ENCODE measurements at regions not wholly inside any gene's neighbourhood (a gene's known extent, or its start where the extent isn't known, plus 50 kb on each side); places are given as distances from the start of the nearest gene placed in this dataset.
"Not testable (repeated sequence)": the region's sequence is repeated elsewhere in the genome, so short reads cannot be mapped to it uniquely, and the experiment has no call there.

GRCh38 chr19:24032651-24033050, 54.3 kb upstream of the ZNF254 start:
- Histone ChIP-seq H3K9me3 (ENCODE audit: low read depth) (no peaks in the 10 kb centered on the region), H4K20me1 (ENCODE audit: insufficient read depth) (no peaks in the 10 kb centered on the region), H2AFZ (peak overlapping the region; percentile 85), H3K9me2 (ENCODE audit: insufficient read depth) (no peaks in the 10 kb centered on the region), H3K9ac (peak overlapping the region; percentile 99), H3K79me2 (ENCODE audit: insufficient read depth) (peaks cover 36% of the 10 kb centered on the region), H3K4me3 (peak overlapping the region; percentile 87), H3K4me2 (ENCODE audit: unreplicated experiment) (peak overlapping the region; percentile 60), H3K4me1 (ENCODE audit: insufficient read depth) (peaks cover 19% of the 10 kb centered on the region), H3K27ac (peak overlapping the region; percentile 98), H3K36me3 (ENCODE audit: low read depth) (no peaks in the 10 kb centered on the region), H3K27me3 (replicated peaks; ENCODE audit: insufficient read depth) (no peaks in the 10 kb centered on the region), H3F3A (ENCODE audit: insufficient read depth) (peaks cover 26% of the 10 kb centered on the region)
- no peak for DNase-seq
- WGBS, 2 experiments (ENCODE audit: low coverage in 1 of 2, low lambda C conversion rate in 2 of 2, missing lambda C conversion rate in 2 of 2): 74 to 76% methylated on average over 15 of the region's 15 CpGs
- no peak for TF ChIP-seq EZH2phosphoT487 (IDR thresholded peaks at IDR 0.05; ENCODE audit: insufficient read depth, low read depth)
- TF ChIP-seq EZH2 (IDR thresholded peaks at IDR 0.05; ENCODE audit: insufficient read depth, poor library complexity, severe bottlenecking): no peak
- in situ Hi-C loops (cut with MboI): no loop called here

- H3K79me2 ChIP-seq (ENCODE audit: insufficient read depth): peaks cover 43% of the 10 kb centered on the region
- H3K9ac ChIP-seq: peak overlapping the region; percentile 99
- no peaks in the 10 kb centered on the region for H3K9me3 ChIP-seq (ENCODE audit: low read depth)
- 0 out of 2 replicates have a peak, but pooled peaks cover 1% of the 10 kb centered on the region for H3K36me3 ChIP-seq (ENCODE audit: low read depth)
- WGBS, 2 experiments (ENCODE audit: low coverage in 1 of 2, low lambda C conversion rate in 2 of 2, missing lambda C conversion rate in 2 of 2): 1 to 2% methylated on average over 40 to 41 of the region's 41 CpGs
- H3F3A ChIP-seq (ENCODE audit: insufficient read depth): peaks cover 26% of the 10 kb centered on the region
- H3K27me3 ChIP-seq (replicated peaks; ENCODE audit: insufficient read depth): no peaks in the 10 kb centered on the region
- H3K4me1 ChIP-seq (ENCODE audit: insufficient read depth): peaks cover 19% of the 10 kb centered on the region
- DNase-seq: peak; percentile 96
- in situ Hi-C loops (cut with MboI): no loop called here
- peak overlapping the region; percentile 96 for H2AFZ ChIP-seq
- peak overlapping the region; percentile 98 for H3K27ac ChIP-seq
- H3K4me2 ChIP-seq (ENCODE audit: unreplicated experiment): peak overlapping the region; percentile 85
- H3K9me2 ChIP-seq (ENCODE audit: insufficient read depth): no peaks in the 10 kb centered on the region
- no peak for TF ChIP-seq EZH2phosphoT487 (IDR thresholded peaks at IDR 0.05; ENCODE audit: insufficient read depth, low read depth)
- no peak for TF ChIP-seq EZH2 (IDR thresholded peaks at IDR 0.05; ENCODE audit: insufficient read depth, poor library complexity, severe bottlenecking)
- H3K4me3 ChIP-seq: peak overlapping the region; percentile 87
- no peaks in the 10 kb centered on the region for H4K20me1 ChIP-seq (ENCODE audit: insufficient read depth)
These were observed 53.6 kb upstream of the ZNF254 start for GRCh38 chr19:24033301-24033962.

- DNase-seq: peak; percentile 89
- H3K4me1 ChIP-seq (ENCODE audit: insufficient read depth): peaks cover 19% of the 10 kb centered on the region
- H3K9me3 ChIP-seq (ENCODE audit: low read depth): no peaks in the 10 kb centered on the region
- in situ Hi-C loops (cut with MboI): no loop called here
- H3K79me2 ChIP-seq (ENCODE audit: insufficient read depth): peaks cover 49% of the 10 kb centered on the region
- H2AFZ ChIP-seq: peak overlapping the region; percentile 96
- 0 out of 2 replicates have a peak, but pooled peaks cover 6% of the 10 kb centered on the region for H3K36me3 ChIP-seq (ENCODE audit: low read depth)
- peaks cover 26% of the 10 kb centered on the region for H3F3A ChIP-seq (ENCODE audit: insufficient read depth)
- H3K4me3 ChIP-seq: peak overlapping the region; percentile 87
- H3K27me3 ChIP-seq (replicated peaks; ENCODE audit: insufficient read depth): no peaks in the 10 kb centered on the region
- peak overlapping the region; percentile 99 for H3K9ac ChIP-seq
- H3K27ac ChIP-seq: peak overlapping the region; percentile 98
- 2 to 3% methylated on average over 15 of the region's 15 CpGs for WGBS, 2 experiments (ENCODE audit: low coverage in 1 of 2, low lambda C conversion rate in 2 of 2, missing lambda C conversion rate in 2 of 2)
- H3K9me2 ChIP-seq (ENCODE audit: insufficient read depth): no peaks in the 10 kb centered on the region
- peak overlapping the region; percentile 85 for H3K4me2 ChIP-seq (ENCODE audit: unreplicated experiment)
- TF ChIP-seq EZH2phosphoT487 (IDR thresholded peaks at IDR 0.05; ENCODE audit: insufficient read depth, low read depth) (no peak), EZH2 (IDR thresholded peaks at IDR 0.05; ENCODE audit: insufficient read depth, poor library complexity, severe bottlenecking) (no peak)
- no peaks in the 10 kb centered on the region for H4K20me1 ChIP-seq (ENCODE audit: insufficient read depth)
These were observed 53.0 kb upstream of the ZNF254 start for GRCh38 chr19:24033963-24034342.

- WGBS, 2 experiments (ENCODE audit: low coverage in 1 of 2, low lambda C conversion rate in 2 of 2, missing lambda C conversion rate in 2 of 2): 96 to 98% methylated on average over 12 of the region's 12 CpGs
- H3K36me3 ChIP-seq (ENCODE audit: low read depth); H3K27me3 ChIP-seq (replicated peaks; ENCODE audit: insufficient read depth); H3K27ac ChIP-seq; in situ Hi-C loops (cut with MboI); DNase-seq; H3K9me2 ChIP-seq (ENCODE audit: insufficient read depth); H3K9me3 ChIP-seq (ENCODE audit: low read depth); H2AFZ ChIP-seq; H4K20me1 ChIP-seq (ENCODE audit: insufficient read depth): not testable (repeated sequence)
- peaks cover 19% of the 10 kb centered on the region for H3K4me1 ChIP-seq (ENCODE audit: insufficient read depth)
- peak overlapping the region; percentile 85 for H3K4me2 ChIP-seq (ENCODE audit: unreplicated experiment)
- H3K79me2 ChIP-seq (ENCODE audit: insufficient read depth): peaks cover 63% of the 10 kb centered on the region
- peak overlapping the region; percentile 99; the same call in 1 of the 2 replicates for H3K9ac ChIP-seq
- H3F3A ChIP-seq (ENCODE audit: insufficient read depth): peaks cover 26% of the 10 kb centered on the region
- H3K4me3 ChIP-seq: peak overlapping the region; percentile 87
These were observed 51.6 kb upstream of the ZNF254 start for GRCh38 chr19:24035261-24035880.

Small RNA genes in the stretch of these regions (small RNA-seq; reads per million reads assigned to genes)
- gene RNA5-8SP4 (ENCODE audit: low read depth, low replicate concordance): 1.7 reads per million, percentile 60 among the genes with 10 or more reads in this experiment
